ENCODE measurements at regions not wholly inside any gene's neighbourhood (a gene's known extent, or its start where the extent isn't known, plus 50 kb on each side); places are given as distances from the start of the nearest gene placed in this dataset.

GRCh38 chr12:123073962-123074801 is 76.7 kb downstream of the PITPNM2 start:
- peak overlapping the region in 3 of 10 donors; percentile 76 to 88 (median 81) for H3K27ac ChIP-seq
- intact Hi-C loops (cut with DNase I) = no loop called here

GRCh38 chr12:123073292-123073691 is 77.6 kb downstream of the PITPNM2 start:
- Histone ChIP-seq H3K4me3 (no peak overlapping the region), H3K36me3 (no peaks in the 10 kb centered on the region), H3K27me3 (no peaks in the 10 kb centered on the region), H3K9me3 (no peaks in the 10 kb centered on the region), H3K27ac (peak overlapping the region in 3 of 10 donors; percentile 28 to 88 (median 78)), H3K4me1 (peaks cover 41 to 100% (median 83%) of the 10 kb centered on the region in 9 donors)
- TF ChIP-seq CTCF (IDR thresholded peaks at IDR 0.05) = no peak
- ATAC-seq = no peak
- intact Hi-C loops (cut with DNase I) = no loop called here
- WGBS, 2 donors = 85 to 86% methylated on average over 3 of the region's 3 CpGs
- DNase-seq = no peak

More at GRCh38 chr12:123073962-123074801, 76.7 kb downstream of the PITPNM2 start:
- H3K4me1 ChIP-seq = peaks cover 44 to 99% (median 85%) of the 10 kb centered on the region in 9 donors
- TF ChIP-seq CTCF (IDR thresholded peaks at IDR 0.05) = no peak
- WGBS, 2 donors = 64 to 71% methylated on average over 8 of the region's 8 CpGs
- no peaks in the 10 kb centered on the region for H3K36me3 ChIP-seq
- H3K4me3 ChIP-seq = no peak overlapping the region
- no peaks in the 10 kb centered on the region for H3K9me3 ChIP-seq
- ATAC-seq (no peak), DNase-seq (no peak)
- no peaks in the 10 kb centered on the region for H3K27me3 ChIP-seq

GRCh38 chr12:123071857-123072256 is 79.0 kb downstream of the PITPNM2 start:
- Histone ChIP-seq H3K27ac (peak overlapping the region; percentile 57 to 90 (median 79)), H3K4me1 (peaks cover 38 to 92% (median 74%) of the 10 kb centered on the region in 9 donors), H3K36me3 (no peaks in the 10 kb centered on the region), H3K9me3 (no peaks in the 10 kb centered on the region), H3K27me3 (no peaks in the 10 kb centered on the region), H3K4me3 (no peak overlapping the region)
- DNase-seq (peak in 1 of 2 donors; percentile 30), ATAC-seq (peak; percentile 28 to 83 (median 65))
- 47 to 62% methylated on average over 5 of the region's 5 CpGs for WGBS, 2 donors
- intact Hi-C loops (cut with DNase I) = no loop called here
- no peak for TF ChIP-seq CTCF (IDR thresholded peaks at IDR 0.05)

- Histone ChIP-seq H3K4me1 (peaks cover 38 to 92% (median 74%) of the 10 kb centered on the region in 9 donors), H3K27ac (peak overlapping the region; percentile 57 to 90 (median 79)), H3K36me3 (no peaks in the 10 kb centered on the region), H3K4me3 (no peak overlapping the region), H3K9me3 (no peaks in the 10 kb centered on the region), H3K27me3 (no peaks in the 10 kb centered on the region)
- intact Hi-C loops (cut with DNase I) = no loop called here
- TF ChIP-seq CTCF (IDR thresholded peaks at IDR 0.05) = no peak
- DNase-seq = peak; percentile 46 to 59
- WGBS, 2 donors = 41 to 47% methylated on average over 14 of the region's 14 CpGs
- peak; percentile 20 to 84 (median 67) for ATAC-seq
Measured at GRCh38 chr12:123071099-123071800, 79.6 kb downstream of the PITPNM2 start.

All from heart right ventricle (tissue), 16 donors.